ENCODE measurements at regions not wholly inside any gene's neighbourhood (a gene's known extent, or its start where the extent isn't known, plus 50 kb on each side); places are given as distances from the start of the nearest gene placed in this dataset.

GRCh38 chr1:59081181-59081580, 215.7 kb upstream of the FGGY start:
- Histone ChIP-seq H2AFZ (ENCODE audit: insufficient read depth, low read length, poor library complexity) (no peak overlapping the region), H4K8ac (ENCODE audit: low read depth, low read length) (no peak overlapping the region), H2AK5ac (ENCODE audit: low read length) (no peak overlapping the region), H2BK12ac (ENCODE audit: low read length) (no peak overlapping the region), H3K18ac (ENCODE audit: low read length) (no peak overlapping the region), H3K9me3 (ENCODE audit: insufficient read depth, low read depth, low read length) (no peaks in the 10 kb centered on the region), H3K23ac (ENCODE audit: low read length) (no peak overlapping the region), H3K4ac (ENCODE audit: low read depth, low read length) (no peak overlapping the region), H3K36me3 (ENCODE audit: control insufficient read depth in 1 of 2, insufficient read depth in 2 of 2, low read length in 2 of 2) (no peaks in the 10 kb centered on the region), H3K27ac (ENCODE audit: low read depth, low read length) (no peak overlapping the region), H3K4me3 (ENCODE audit: low read depth, low read length) (no peak overlapping the region), H3K4me2 (ENCODE audit: low read length) (no peak overlapping the region), H4K12ac (ENCODE audit: low read depth, low read length) (no peak overlapping the region), H3K9ac (ENCODE audit: low read length) (no peak overlapping the region), H2BK120ac (ENCODE audit: insufficient read depth, low read length, poor library complexity) (no peak overlapping the region), H3K79me2 (ENCODE audit: control insufficient read depth, insufficient read depth, low read length, poor library complexity) (no peaks in the 10 kb centered on the region), H3K4me1 (ENCODE audit: control insufficient read depth in 1 of 2, insufficient read depth in 2 of 2, low read length in 2 of 2) (peaks cover 7 to 12% of the 10 kb centered on the region in 2 experiments), H4K91ac (ENCODE audit: low read depth, low read length) (no peak overlapping the region), H3K79me1 (ENCODE audit: low read length) (no peaks in the 10 kb centered on the region), H2BK5ac (ENCODE audit: low read depth, low read length, poor library complexity) (no peak overlapping the region), H3K27me3 (ENCODE audit: insufficient read depth, low read length) (no peaks in the 10 kb centered on the region), H3K14ac (ENCODE audit: low read length) (no peak overlapping the region)
- DNase-seq: no peak
- WGBS (ENCODE audit: extremely low coverage, insufficient coverage, insufficient read length): no CpG with 5 or more reads among the region's 1 CpG

GRCh38 chr1:59081795-59082194, 215.1 kb upstream of the FGGY start:
- DNase-seq: no peak
- Histone ChIP-seq H3K18ac (ENCODE audit: low read length) (no peak overlapping the region), H3K27me3 (ENCODE audit: insufficient read depth, low read length) (no peaks in the 10 kb centered on the region), H3K9me3 (ENCODE audit: insufficient read depth, low read depth, low read length) (no peaks in the 10 kb centered on the region), H3K4me1 (ENCODE audit: control insufficient read depth in 1 of 2, insufficient read depth in 2 of 2, low read length in 2 of 2) (peaks cover 7 to 12% of the 10 kb centered on the region in 2 experiments), H3K4me2 (ENCODE audit: low read length) (no peak overlapping the region), H3K14ac (ENCODE audit: low read length) (no peak overlapping the region), H4K91ac (ENCODE audit: low read depth, low read length) (no peak overlapping the region), H3K9ac (ENCODE audit: low read length) (no peak overlapping the region), H2AFZ (ENCODE audit: insufficient read depth, low read length, poor library complexity) (no peak overlapping the region), H2BK120ac (ENCODE audit: insufficient read depth, low read length, poor library complexity) (no peak overlapping the region), H2AK5ac (ENCODE audit: low read length) (no peak overlapping the region), H4K12ac (ENCODE audit: low read depth, low read length) (no peak overlapping the region), H3K4me3 (ENCODE audit: low read depth, low read length) (no peak overlapping the region), H3K79me2 (ENCODE audit: control insufficient read depth, insufficient read depth, low read length, poor library complexity) (no peaks in the 10 kb centered on the region), H3K79me1 (ENCODE audit: low read length) (no peaks in the 10 kb centered on the region), H2BK12ac (ENCODE audit: low read length) (no peak overlapping the region), H3K4ac (ENCODE audit: low read depth, low read length) (no peak overlapping the region), H2BK5ac (ENCODE audit: low read depth, low read length, poor library complexity) (no peak overlapping the region), H4K8ac (ENCODE audit: low read depth, low read length) (no peak overlapping the region), H3K27ac (ENCODE audit: low read depth, low read length) (no peak overlapping the region), H3K23ac (ENCODE audit: low read length) (no peak overlapping the region), H3K36me3 (ENCODE audit: control insufficient read depth in 1 of 2, insufficient read depth in 2 of 2, low read length in 2 of 2) (no peaks in the 10 kb centered on the region)
- WGBS (ENCODE audit: extremely low coverage, insufficient coverage, insufficient read length): no CpG with 5 or more reads among the region's 5 CpGs

- Histone ChIP-seq H3K27me3 (ENCODE audit: insufficient read depth, low read length) (no peaks in the 10 kb centered on the region), H2AK5ac (ENCODE audit: low read length) (no peak overlapping the region), H2AFZ (ENCODE audit: insufficient read depth, low read length, poor library complexity) (peak overlapping the region; percentile 28), H2BK12ac (ENCODE audit: low read length) (no peak overlapping the region), H3K4me1 (ENCODE audit: control insufficient read depth in 1 of 2, insufficient read depth in 2 of 2, low read length in 2 of 2) (peaks cover 7% of the 10 kb centered on the region in 2 experiments), H3K4me3 (ENCODE audit: low read depth, low read length) (no peak overlapping the region), H3K79me1 (ENCODE audit: low read length) (no peaks in the 10 kb centered on the region), H4K91ac (ENCODE audit: low read depth, low read length) (no peak overlapping the region), H2BK5ac (ENCODE audit: low read depth, low read length, poor library complexity) (no peak overlapping the region), H3K4ac (ENCODE audit: low read depth, low read length) (no peak overlapping the region), H3K23ac (ENCODE audit: low read length) (no peak overlapping the region), H3K9me3 (ENCODE audit: insufficient read depth, low read depth, low read length) (no peaks in the 10 kb centered on the region), H3K79me2 (ENCODE audit: control insufficient read depth, insufficient read depth, low read length, poor library complexity) (no peaks in the 10 kb centered on the region), H3K9ac (ENCODE audit: low read length) (no peak overlapping the region), H3K36me3 (ENCODE audit: control insufficient read depth in 1 of 2, insufficient read depth in 2 of 2, low read length in 2 of 2) (no peaks in the 10 kb centered on the region), H3K4me2 (ENCODE audit: low read length) (no peak overlapping the region), H4K8ac (ENCODE audit: low read depth, low read length) (no peak overlapping the region), H4K12ac (ENCODE audit: low read depth, low read length) (no peak overlapping the region), H3K18ac (ENCODE audit: low read length) (no peak overlapping the region), H3K27ac (ENCODE audit: low read depth, low read length) (no peak overlapping the region), H2BK120ac (ENCODE audit: insufficient read depth, low read length, poor library complexity) (no peak overlapping the region), H3K14ac (ENCODE audit: low read length) (no peak overlapping the region)
- DNase-seq: no peak
- 100% methylated on average over 1 of the region's 9 CpGs for WGBS (ENCODE audit: extremely low coverage, insufficient coverage, insufficient read length)
Measured at GRCh38 chr1:59083946-59084865, 212.7 kb upstream of the FGGY start.

GRCh38 chr1:59085101-59085500, 211.8 kb upstream of the FGGY start:
- Histone ChIP-seq H3K4me2 (ENCODE audit: low read length) (no peak overlapping the region), H4K12ac (ENCODE audit: low read depth, low read length) (no peak overlapping the region), H3K23ac (ENCODE audit: low read length) (no peak overlapping the region), H3K18ac (ENCODE audit: low read length) (no peak overlapping the region), H3K14ac (ENCODE audit: low read length) (no peak overlapping the region), H3K9me3 (ENCODE audit: insufficient read depth, low read depth, low read length) (no peaks in the 10 kb centered on the region), H2BK5ac (ENCODE audit: low read depth, low read length, poor library complexity) (no peak overlapping the region), H2AK5ac (ENCODE audit: low read length) (no peak overlapping the region), H3K27me3 (ENCODE audit: insufficient read depth, low read length) (no peaks in the 10 kb centered on the region), H4K8ac (ENCODE audit: low read depth, low read length) (no peak overlapping the region), H3K36me3 (ENCODE audit: control insufficient read depth in 1 of 2, insufficient read depth in 2 of 2, low read length in 2 of 2) (no peaks in the 10 kb centered on the region), H3K27ac (ENCODE audit: low read depth, low read length) (no peak overlapping the region), H3K4me3 (ENCODE audit: low read depth, low read length) (no peak overlapping the region), H4K91ac (ENCODE audit: low read depth, low read length) (no peak overlapping the region), H2AFZ (ENCODE audit: insufficient read depth, low read length, poor library complexity) (no peak overlapping the region), H3K4ac (ENCODE audit: low read depth, low read length) (no peak overlapping the region), H3K4me1 (ENCODE audit: control insufficient read depth in 1 of 2, insufficient read depth in 2 of 2, low read length in 2 of 2) (peaks cover 7% of the 10 kb centered on the region in 2 experiments), H3K79me1 (ENCODE audit: low read length) (no peaks in the 10 kb centered on the region), H3K79me2 (ENCODE audit: control insufficient read depth, insufficient read depth, low read length, poor library complexity) (no peaks in the 10 kb centered on the region), H2BK12ac (ENCODE audit: low read length) (no peak overlapping the region), H3K9ac (ENCODE audit: low read length) (no peak overlapping the region), H2BK120ac (ENCODE audit: insufficient read depth, low read length, poor library complexity) (no peak overlapping the region)
- no CpG with 5 or more reads among the region's 3 CpGs for WGBS (ENCODE audit: extremely low coverage, insufficient coverage, insufficient read length)
- DNase-seq: no peak

All from trophoblast cell (in vitro differentiated cells and primary cell).